ENCODE measurements at regions not wholly inside any gene's neighbourhood (a gene's known extent, or its start where the extent isn't known, plus 50 kb on each side); places are given as distances from the start of the nearest gene placed in this dataset.
"Not testable (repeated sequence)": the region's sequence is repeated elsewhere in the genome, so short reads cannot be mapped to it uniquely, and the experiment has no call there.

DNA sequence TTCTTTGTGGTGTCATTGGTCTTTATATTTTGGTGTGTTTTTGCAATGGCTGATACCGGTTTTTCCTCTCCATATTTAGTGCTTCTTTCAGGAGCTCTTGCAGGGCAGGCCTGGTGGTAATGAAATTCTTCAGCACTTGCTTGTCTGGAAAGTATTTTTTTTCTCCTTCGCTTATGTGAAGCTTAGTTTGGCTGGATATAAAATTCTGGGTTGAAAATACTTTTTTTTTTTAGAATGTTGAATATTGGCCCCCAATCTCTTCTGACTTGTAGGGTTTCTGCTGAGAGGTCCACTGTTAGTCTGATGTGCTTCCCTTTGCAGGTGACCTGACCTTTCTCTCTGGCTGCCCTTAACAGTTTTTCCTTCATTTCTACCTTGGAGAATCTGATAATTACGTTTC lies 82.7 kb downstream of the XCL2 start:
- TF ChIP-seq EP300, POLR2A (IDR thresholded peaks at IDR 0.05): not testable (repeated sequence)
- TF ChIP-seq, protein P1, sequence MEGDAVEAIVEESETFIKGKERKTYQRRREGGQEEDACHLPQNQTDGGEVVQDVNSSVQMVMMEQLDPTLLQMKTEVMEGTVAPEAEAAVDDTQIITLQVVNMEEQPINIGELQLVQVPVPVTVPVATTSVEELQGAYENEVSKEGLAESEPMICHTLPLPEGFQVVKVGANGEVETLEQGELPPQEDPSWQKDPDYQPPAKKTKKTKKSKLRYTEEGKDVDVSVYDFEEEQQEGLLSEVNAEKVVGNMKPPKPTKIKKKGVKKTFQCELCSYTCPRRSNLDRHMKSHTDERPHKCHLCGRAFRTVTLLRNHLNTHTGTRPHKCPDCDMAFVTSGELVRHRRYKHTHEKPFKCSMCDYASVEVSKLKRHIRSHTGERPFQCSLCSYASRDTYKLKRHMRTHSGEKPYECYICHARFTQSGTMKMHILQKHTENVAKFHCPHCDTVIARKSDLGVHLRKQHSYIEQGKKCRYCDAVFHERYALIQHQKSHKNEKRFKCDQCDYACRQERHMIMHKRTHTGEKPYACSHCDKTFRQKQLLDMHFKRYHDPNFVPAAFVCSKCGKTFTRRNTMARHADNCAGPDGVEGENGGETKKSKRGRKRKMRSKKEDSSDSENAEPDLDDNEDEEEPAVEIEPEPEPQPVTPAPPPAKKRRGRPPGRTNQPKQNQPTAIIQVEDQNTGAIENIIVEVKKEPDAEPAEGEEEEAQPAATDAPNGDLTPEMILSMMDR (IDR thresholded peaks at IDR 0.05): not testable (repeated sequence)

All from gastroesophageal sphincter (tissue), 3 donors.